ENCODE measurements at regions not wholly inside any gene's neighbourhood (a gene's known extent, or its start where the extent isn't known, plus 50 kb on each side); places are given as distances from the start of the nearest gene placed in this dataset.

- no peak for TF ChIP-seq POLR2AphosphoS5 (IDR thresholded peaks at IDR 0.05; ENCODE audit: low read depth, low read length)
- TF ChIP-seq POLR2A (IDR thresholded peaks at IDR 0.05; ENCODE audit: low read depth, low read length), result no peak
- no peak for TF ChIP-seq POU2F2 (IDR thresholded peaks at IDR 0.05; ENCODE audit: low read depth, low read length)
- TF ChIP-seq SPI1 (IDR thresholded peaks at IDR 0.05; ENCODE audit: low read depth, low read length), result no peak
Measured at GRCh38 chr22:48204296-48204695, 1441.8 kb downstream of the TBC1D22A start.

Data from GM12891 (cell line).